SK-N-SH treated with all-trans-retinoic acid at 6 μM for 48 hours (cell line): ENCODE measurements at regions not wholly inside any gene's neighbourhood (a gene's known extent, or its start where the extent isn't known, plus 50 kb on each side); places are given as distances from the start of the nearest gene placed in this dataset.

Experiments used
- ARNTL ChIP-seq: fragments of 450-650 bp; formaldehyde crosslinking; IDR thresholded peaks from 2 replicates; pipeline ENCODE4 v1.5.0; 2020; ENCODE audit warnings: low read depth, mild to moderate bottlenecking, moderate library complexity, borderline replicate concordance
- CREB5 ChIP-seq: fragments of 250-450 bp; sonication (Bioruptor Pico); IDR thresholded peaks from 2 replicates; pipeline ENCODE4 v1.5.1; 2020; ENCODE audit warnings: low read depth, mild to moderate bottlenecking, moderate library complexity
- CSDC2 ChIP-seq: fragments of 250-450 bp; sonication (Bioruptor Pico); IDR thresholded peaks from 2 replicates; pipeline ENCODE4 v1.5.0; 2020; ENCODE audit warnings: mild to moderate bottlenecking, moderate library complexity
- CSRNP3 ChIP-seq: fragments of 250-450 bp; sonication (Bioruptor Pico); IDR thresholded peaks from 2 replicates; pipeline ENCODE4 v1.5.1; 2021; ENCODE audit warnings: mild to moderate bottlenecking, moderate library complexity
- ESRRG ChIP-seq: fragments of 250-450 bp; sonication (Bioruptor Pico); IDR thresholded peaks from 2 replicates; pipeline ENCODE4 v1.6.1; 2021; ENCODE audit warnings: mild to moderate bottlenecking
- GLIS3 ChIP-seq: fragments of 250-450 bp; sonication (Bioruptor Pico); IDR thresholded peaks from 2 replicates; pipeline ENCODE4 v1.5.0; 2020; ENCODE audit warnings: mild to moderate bottlenecking, moderate library complexity
- OSR1 ChIP-seq: fragments of 250-450 bp; sonication (Bioruptor Pico); IDR thresholded peaks from 2 replicates; pipeline ENCODE4 v1.8.0; 2022; ENCODE audit warnings: moderate library complexity, mild to moderate bottlenecking, inconsistent platforms
- PATZ1 ChIP-seq: fragments of 250-450 bp; sonication (Bioruptor Pico); IDR thresholded peaks from 2 replicates; pipeline ENCODE4 v1.8.0; 2020; ENCODE audit warnings: mild to moderate bottlenecking, moderate library complexity, borderline replicate concordance
- RARB ChIP-seq: fragments of 250-450 bp; sonication (Bioruptor Pico); IDR thresholded peaks from 2 replicates; pipeline ENCODE4 v1.8.0; 2021; ENCODE audit warnings: mild to moderate bottlenecking, moderate library complexity
- TOX ChIP-seq: fragments of 250-450 bp; sonication (Bioruptor Pico); IDR thresholded peaks from 2 replicates; pipeline ENCODE4 v1.8.0; 2021; ENCODE audit warnings: mild to moderate bottlenecking, moderate library complexity, borderline replicate concordance
- ZFP3 ChIP-seq: fragments of 250-450 bp; sonication (Bioruptor Pico); IDR thresholded peaks from 2 replicates; pipeline ENCODE4 v1.5.0; 2020; ENCODE audit warnings: mild to moderate bottlenecking, moderate library complexity
- ZFP30 ChIP-seq: fragments of 450-650 bp; formaldehyde crosslinking; IDR thresholded peaks from 2 replicates; pipeline ENCODE4 v1.5.0; 2022; ENCODE audit warnings: mild to moderate bottlenecking, moderate library complexity
- ZNF565 ChIP-seq: fragments of 450-650 bp; formaldehyde crosslinking; conservative IDR thresholded peaks from 2 replicates; pipeline ENCODE4 v1.5.0; 2020; ENCODE audit warnings: low read depth, mild to moderate bottlenecking, moderate library complexity
- ZNF70 ChIP-seq: fragments of 450-650 bp; formaldehyde crosslinking; IDR thresholded peaks from 2 replicates; pipeline ENCODE4 v1.5.0; 2020; ENCODE audit warnings: mild to moderate bottlenecking, moderate library complexity

GRCh38 chr5:5828619-5829018, 406.1 kb downstream of the ICE1 start:
- TF ChIP-seq ZNF565 (no peak), CSDC2 (CRISPR knock-in tag) (no peak), ARNTL (no peak), GLIS3 (no peak), ESRRG (CRISPR knock-in tag) (no peak), ZFP30 (CRISPR knock-in tag) (no peak), PATZ1 (no peak), ZNF70 (CRISPR knock-in tag) (no peak), CREB5 (CRISPR knock-in tag) (no peak), RARB (CRISPR knock-in tag) (no peak), ZFP3 (no peak), CSRNP3 (CRISPR knock-in tag) (no peak), TOX (CRISPR knock-in tag) (no peak), OSR1 (no peak)
